ENCODE measurements at regions not wholly inside any gene's neighbourhood (a gene's known extent, or its start where the extent isn't known, plus 50 kb on each side); places are given as distances from the start of the nearest gene placed in this dataset.
"Not testable (repeated sequence)": the region's sequence is repeated elsewhere in the genome, so short reads cannot be mapped to it uniquely, and the experiment has no call there.

GRCh38 chr20:48019940-48020339 lies 234.7 kb upstream of the SULF2 start:
- no peak for TF ChIP-seq POLR2A (IDR thresholded peaks at IDR 0.05)
- no peak for TF ChIP-seq CTCF (IDR thresholded peaks at IDR 0.05)
- Histone ChIP-seq H3K27ac (no peak overlapping the region), H3K27me3 (no peaks in the 10 kb centered on the region), H3K4me1 (no peaks in the 10 kb centered on the region), H3K36me3 (no peaks in the 10 kb centered on the region), H3K9me3 (no peaks in the 10 kb centered on the region), H3K4me3 (no peak overlapping the region)
- no peak for DNase-seq
- intact Hi-C loops (cut with DNase I; ENCODE audit: low total_unique reads): no loop called here

- intact Hi-C loops (cut with DNase I; ENCODE audit: low total_unique reads): no loop called here
- Histone ChIP-seq H3K27me3 (no peaks in the 10 kb centered on the region), H3K4me1 (no peaks in the 10 kb centered on the region), H3K36me3 (no peaks in the 10 kb centered on the region), H3K27ac (no peak overlapping the region), H3K4me3 (no peak overlapping the region), H3K9me3 (no peaks in the 10 kb centered on the region)
- TF ChIP-seq POLR2A (IDR thresholded peaks at IDR 0.05) (no peak), CTCF (IDR thresholded peaks at IDR 0.05) (no peak)
- no peak for DNase-seq
Observed at GRCh38 chr20:48019496-48019895, 234.2 kb upstream of the SULF2 start.

- H3K27ac ChIP-seq; DNase-seq; H3K4me1 ChIP-seq; H3K36me3 ChIP-seq; H3K9me3 ChIP-seq; intact Hi-C loops (cut with DNase I; ENCODE audit: low total_unique reads); H3K4me3 ChIP-seq; H3K27me3 ChIP-seq: not testable (repeated sequence)
Observed at GRCh38 chr20:48018851-48019250, 233.6 kb upstream of the SULF2 start.

GRCh38 chr20:48017992-48018391 lies 232.7 kb upstream of the SULF2 start:
- no peak for DNase-seq
- H3K27ac ChIP-seq: no peak overlapping the region
- no peaks in the 10 kb centered on the region for H3K36me3 ChIP-seq
- intact Hi-C loops (cut with DNase I; ENCODE audit: low total_unique reads): no loop called here
- H3K27me3 ChIP-seq: no peaks in the 10 kb centered on the region
- H3K9me3 ChIP-seq: no peaks in the 10 kb centered on the region
- TF ChIP-seq POLR2A (IDR thresholded peaks at IDR 0.05) (no peak), CTCF (IDR thresholded peaks at IDR 0.05) (no peak)
- no peak overlapping the region for H3K4me3 ChIP-seq
- no peaks in the 10 kb centered on the region for H3K4me1 ChIP-seq

GRCh38 chr20:48017509-48017908 lies 232.2 kb upstream of the SULF2 start:
- Histone ChIP-seq H3K4me3 (no peak overlapping the region), H3K36me3 (no peaks in the 10 kb centered on the region), H3K27me3 (no peaks in the 10 kb centered on the region), H3K9me3 (peaks cover 0 to 3% of the 10 kb centered on the region in 2 donors), H3K27ac (no peak overlapping the region), H3K4me1 (no peaks in the 10 kb centered on the region)
- no peak for TF ChIP-seq CTCF (IDR thresholded peaks at IDR 0.05)
- no peak for TF ChIP-seq POLR2A (IDR thresholded peaks at IDR 0.05)
- intact Hi-C loops (cut with DNase I; ENCODE audit: low total_unique reads): no loop called here
- DNase-seq: no peak
